ENCODE measurements at regions not wholly inside any gene's neighbourhood (a gene's known extent, or its start where the extent isn't known, plus 50 kb on each side); places are given as distances from the start of the nearest gene placed in this dataset.

GRCh38 chrX:130995439-130995838, 62.7 kb upstream of the ARHGAP36 start:
- H4K20me1 ChIP-seq (ENCODE audit: control insufficient read depth, insufficient read depth): no peaks in the 10 kb centered on the region
- no peaks in the 10 kb centered on the region for H3K9me3 ChIP-seq (replicated peaks; ENCODE audit: control insufficient read depth, insufficient read depth, low read length)
- H3K27ac ChIP-seq (ENCODE audit: control insufficient read depth, insufficient read depth): no peak overlapping the region
- RAD21 ChIA-PET (ENCODE audit: unreplicated experiment): interaction anchor here (1.5 kb wide), 1 partner anchor 629 kb away, joined by 3 read pairs; no protein-coding TSS in a partner anchor
- H2AFZ ChIP-seq (ENCODE audit: control insufficient read depth, low read depth, low read length): no peak overlapping the region
- SMC1A ChIA-PET (ENCODE audit: uncharacterized antibody, unreplicated experiment): interaction anchor here (0.6 to 1.3 kb wide), 2 partner anchors 8 to 650 kb away, joined by 3 to 7 read pairs; no protein-coding TSS in a partner anchor
- H3K27me3 ChIP-seq (replicated peaks in 1 of 2; ENCODE audit: control insufficient read depth in 2 of 2, insufficient read depth in 2 of 2, low read length in 1 of 2): no peaks in the 10 kb centered on the region; a peak in 1 of 4 replicates
- BruUV-seq (replicated peaks): no TSS peak
- POLR2A ChIA-PET: no interaction called here
- 49% methylated on average over 3 of the region's 3 CpGs for WGBS (ENCODE audit: insufficient coverage, insufficient replicate concordance, low lambda C conversion rate, missing lambda C conversion rate)
- CTCF ChIA-PET: interaction anchor here (0.8 to 2.2 kb wide), 12 partner anchors 10 to 707 kb away, joined by 3 to 11 read pairs (median 4); no protein-coding TSS in a partner anchor
- H3K36me3 ChIP-seq (ENCODE audit: control insufficient read depth in 2 of 2, insufficient read depth in 2 of 2, low read length in 1 of 2): no peaks in the 10 kb centered on the region
- no peak for TF ChIP-seq STAT1 (conservative IDR thresholded peaks at IDR 0.05)
- no peak for TF ChIP-seq ZNF207 (IDR thresholded peaks at IDR 0.05; ENCODE audit: borderline replicate concordance)
- no peak for TF ChIP-seq ZNF24 (IDR thresholded peaks at IDR 0.05)
- no peak for TF ChIP-seq RAD21 (IDR thresholded peaks at IDR 0.05; ENCODE audit: insufficient read depth, low read depth, low read length)
- TF ChIP-seq RELA (IDR thresholded peaks at IDR 0.05; ENCODE audit: borderline replicate concordance, partially characterized antibody): no peak
- no peak for TF ChIP-seq IRF5 (IDR thresholded peaks at IDR 0.05; ENCODE audit: borderline replicate concordance)
- no peak for DNase-seq (ENCODE audit: low read depth, low spot score)
- intact Hi-C loops (cut with micrococcal nuclease; ENCODE audit: unreplicated experiment): no loop called here
- no peak overlapping the region for H3K4me3 ChIP-seq
- no peak for FAIRE-seq
- in situ Hi-C loops (cut with MboI): no loop called here
- no peak overlapping the region for H3K4me2 ChIP-seq (ENCODE audit: control insufficient read depth, insufficient read depth)
- H3K79me2 ChIP-seq (ENCODE audit: control insufficient read depth, insufficient read depth, low read length): no peaks in the 10 kb centered on the region
- H3K9ac ChIP-seq (ENCODE audit: control insufficient read depth, insufficient read depth, low read length): no peak overlapping the region
- ATAC-seq: no peak
- no peaks in the 10 kb centered on the region for H3K4me1 ChIP-seq (ENCODE audit: control insufficient read depth, insufficient read depth, low read length)

DNA sequence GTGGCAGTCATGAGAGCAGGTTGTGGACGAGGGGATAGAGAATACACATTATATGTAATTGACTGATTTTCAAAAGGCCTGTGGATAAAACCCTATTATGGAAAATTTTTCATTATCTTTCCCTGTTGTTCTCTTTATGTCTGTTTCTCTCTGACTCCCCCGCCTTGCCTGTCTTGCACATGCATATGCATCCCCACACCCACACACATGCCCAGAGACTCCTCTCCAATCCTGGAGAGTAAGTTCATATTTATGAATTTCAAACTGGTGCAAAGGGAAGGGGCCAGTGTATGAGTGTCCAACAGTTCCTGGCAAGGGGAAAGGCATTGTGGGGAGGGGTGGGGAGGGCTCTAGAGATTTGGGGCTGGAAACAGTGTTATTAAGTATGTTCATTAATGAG, 60.8 kb upstream of the ARHGAP36 start:
- intact Hi-C loops (cut with micrococcal nuclease; ENCODE audit: unreplicated experiment) (no loop called here), in situ Hi-C loops (cut with MboI) (no loop called here)
- Histone ChIP-seq H3K27me3 (replicated peaks in 1 of 2; ENCODE audit: control insufficient read depth in 2 of 2, insufficient read depth in 2 of 2, low read length in 1 of 2) (no peaks in the 10 kb centered on the region; a peak in 1 of 4 replicates), H3K4me1 (ENCODE audit: control insufficient read depth, insufficient read depth, low read length) (no peaks in the 10 kb centered on the region), H3K79me2 (ENCODE audit: control insufficient read depth, insufficient read depth, low read length) (no peaks in the 10 kb centered on the region), H2AFZ (ENCODE audit: control insufficient read depth, low read depth, low read length) (no peak overlapping the region), H3K36me3 (ENCODE audit: control insufficient read depth in 2 of 2, insufficient read depth in 2 of 2, low read length in 1 of 2) (no peaks in the 10 kb centered on the region), H3K9ac (ENCODE audit: control insufficient read depth, insufficient read depth, low read length) (no peak overlapping the region), H3K4me3 (no peak overlapping the region), H4K20me1 (ENCODE audit: control insufficient read depth, insufficient read depth) (no peaks in the 10 kb centered on the region), H3K9me3 (replicated peaks; ENCODE audit: control insufficient read depth, insufficient read depth, low read length) (no peaks in the 10 kb centered on the region), H3K27ac (ENCODE audit: control insufficient read depth, insufficient read depth) (no peak overlapping the region), H3K4me2 (ENCODE audit: control insufficient read depth, insufficient read depth) (no peak overlapping the region)
- FAIRE-seq (no peak), DNase-seq (ENCODE audit: low read depth, low spot score) (no peak), ATAC-seq (no peak)
- BruUV-seq (replicated peaks): no TSS peak
- RAD21 ChIA-PET (ENCODE audit: unreplicated experiment): no interaction called here
- CTCF ChIA-PET: interaction anchor here (1.3 kb wide), 1 partner anchor 16 kb away, joined by 3 read pairs; no protein-coding TSS in a partner anchor
- POLR2A ChIA-PET: no interaction called here
- SMC1A ChIA-PET (ENCODE audit: uncharacterized antibody, unreplicated experiment): interaction anchor here (0.6 kb wide), 1 partner anchor 378 kb away, joined by 3 read pairs; no protein-coding TSS in a partner anchor
- whole genome bisulfite sequencing (ENCODE audit: insufficient coverage, insufficient replicate concordance, low lambda C conversion rate, missing lambda C conversion rate): 4% methylated on average over 2 of the region's 2 CpGs
- no peak for TF ChIP-seq STAT3 (IDR thresholded peaks at IDR 0.05; ENCODE audit: low read depth, low read length)
- no peak for TF ChIP-seq PBX3 (IDR thresholded peaks at IDR 0.05; ENCODE audit: insufficient replicate concordance, low read depth, low read length)
- TF ChIP-seq MXI1 (IDR thresholded peaks at IDR 0.05; ENCODE audit: low read depth, low read length): no peak
- no peak for TF ChIP-seq HDAC2 (IDR thresholded peaks at IDR 0.05)
- TF ChIP-seq NFYA (IDR thresholded peaks at IDR 0.05; ENCODE audit: borderline replicate concordance, low read depth, low read length): no peak
- TF ChIP-seq TARDBP (IDR thresholded peaks at IDR 0.05; ENCODE audit: borderline replicate concordance): no peak
- TF ChIP-seq CBX3 (IDR thresholded peaks at IDR 0.05; ENCODE audit: borderline replicate concordance, low read depth): no peak
- TF ChIP-seq TBL1XR1 (IDR thresholded peaks at IDR 0.05; ENCODE audit: low read depth, low read length): no peak
- no peak for TF ChIP-seq POLR2A (IDR thresholded peaks at IDR 0.05; ENCODE audit: low read depth, low read length)
- TF ChIP-seq MYB (IDR thresholded peaks at IDR 0.05; ENCODE audit: borderline replicate concordance, low read depth, low read length): no peak

Data from GM12878 (cell line).